ES-I3 (cell line): ENCODE measurements at regions not wholly inside any gene's neighbourhood (a gene's known extent, or its start where the extent isn't known, plus 50 kb on each side); places are given as distances from the start of the nearest gene placed in this dataset.
"Not testable (repeated sequence)": the region's sequence is repeated elsewhere in the genome, so short reads cannot be mapped to it uniquely, and the experiment has no call there.

Experiments used
- H3K36me3 ChIP-seq: 2 replicates; pipeline ENCODE4 v1.6.1; 2013; ENCODE audit warnings: mild to moderate bottlenecking, low read length, control low read depth, moderate library complexity; ENCODE audit not compliant: insufficient read depth
- H3K4me1 ChIP-seq: 2 replicates; pipeline ENCODE4 v1.6.1; 2013; ENCODE audit warnings: mild to moderate bottlenecking, control low read depth, low read length; ENCODE audit not compliant: insufficient read depth
- H3K9ac ChIP-seq: 2 replicates; pipeline ENCODE4 v1.6.1; 2013; ENCODE audit warnings: low read depth, mild to moderate bottlenecking, low read length, moderate library complexity
- H3K9me3 ChIP-seq: 2 replicates; pipeline ENCODE4 v1.6.1; 2013; ENCODE audit warnings: mild to moderate bottlenecking, low read length, moderate library complexity; ENCODE audit not compliant: control insufficient read depth, insufficient read depth

DNA sequence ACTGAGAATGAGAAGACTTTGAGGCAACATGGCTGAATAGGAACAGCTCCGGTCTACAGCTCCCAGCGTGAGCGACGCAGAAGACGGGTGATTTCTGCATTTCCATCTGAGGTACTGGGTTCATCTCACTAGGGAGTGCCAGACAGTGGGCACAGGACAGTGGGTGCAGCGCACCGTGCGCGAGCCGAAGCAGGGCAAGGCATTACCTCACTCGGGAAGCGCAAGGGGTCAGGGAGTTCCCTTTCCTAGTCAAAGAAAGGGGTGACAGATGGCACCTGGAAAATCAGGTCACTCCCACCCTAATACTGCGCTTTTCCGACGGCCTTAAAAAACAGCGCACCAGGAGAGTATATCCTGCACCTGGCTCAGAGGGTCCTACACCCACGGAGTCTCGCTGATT lies 829.9 kb downstream of the GLUD2 start:
- H3K36me3 ChIP-seq, H3K9me3 ChIP-seq, H3K9ac ChIP-seq, H3K4me1 ChIP-seq: not testable (repeated sequence)

GRCh38 chrX:121886557-121886956 lies 839.1 kb downstream of the GLUD2 start:
- H3K36me3 ChIP-seq, result no peaks in the 10 kb centered on the region
- no peaks in the 10 kb centered on the region for H3K4me1 ChIP-seq
- H3K9me3 ChIP-seq, result no peaks in the 10 kb centered on the region
- H3K9ac ChIP-seq, result no peak overlapping the region

DNA sequence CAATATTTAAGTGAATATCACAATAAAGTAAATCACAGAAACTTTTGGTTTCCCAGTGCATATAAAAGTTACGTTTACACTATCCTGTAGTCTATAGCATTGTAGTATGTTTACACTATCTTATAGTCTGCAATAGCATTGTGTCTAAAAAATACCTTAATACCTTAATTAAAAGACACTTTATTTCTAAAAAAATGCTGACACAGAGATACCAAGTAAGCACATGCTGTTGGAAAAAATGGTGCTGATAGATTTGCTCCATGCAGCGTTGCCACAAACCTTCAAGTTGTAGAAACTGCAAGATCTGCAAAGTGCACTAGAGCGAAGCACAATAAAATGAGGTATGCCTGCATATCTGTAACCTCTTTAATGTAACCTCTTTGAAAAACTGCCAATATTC lies 847.3 kb downstream of the GLUD2 start:
- Histone ChIP-seq H3K9ac (no peak overlapping the region), H3K4me1 (no peaks in the 10 kb centered on the region), H3K9me3 (no peaks in the 10 kb centered on the region), H3K36me3 (no peaks in the 10 kb centered on the region)

- Histone ChIP-seq H3K4me1 (no peaks in the 10 kb centered on the region), H3K36me3 (no peaks in the 10 kb centered on the region), H3K9me3 (peaks cover 2% of the 10 kb centered on the region; the same call in 1 of the 2 replicates), H3K9ac (no peak overlapping the region)
Observed at GRCh38 chrX:121902463-121902862, 855.1 kb downstream of the GLUD2 start.

- H3K9me3 ChIP-seq, result peaks cover 2% of the 10 kb centered on the region; the same call in 1 of the 2 replicates
- no peaks in the 10 kb centered on the region for H3K4me1 ChIP-seq
- no peak overlapping the region for H3K9ac ChIP-seq
- H3K36me3 ChIP-seq, result no peaks in the 10 kb centered on the region
Observed at GRCh38 chrX:121903961-121904360, 856.6 kb downstream of the GLUD2 start.

- Histone ChIP-seq H3K4me1 (no peaks in the 10 kb centered on the region), H3K9me3 (no peaks in the 10 kb centered on the region), H3K9ac (no peak overlapping the region), H3K36me3 (no peaks in the 10 kb centered on the region)
Observed at GRCh38 chrX:121921258-121921657, 873.8 kb downstream of the GLUD2 start.

DNA sequence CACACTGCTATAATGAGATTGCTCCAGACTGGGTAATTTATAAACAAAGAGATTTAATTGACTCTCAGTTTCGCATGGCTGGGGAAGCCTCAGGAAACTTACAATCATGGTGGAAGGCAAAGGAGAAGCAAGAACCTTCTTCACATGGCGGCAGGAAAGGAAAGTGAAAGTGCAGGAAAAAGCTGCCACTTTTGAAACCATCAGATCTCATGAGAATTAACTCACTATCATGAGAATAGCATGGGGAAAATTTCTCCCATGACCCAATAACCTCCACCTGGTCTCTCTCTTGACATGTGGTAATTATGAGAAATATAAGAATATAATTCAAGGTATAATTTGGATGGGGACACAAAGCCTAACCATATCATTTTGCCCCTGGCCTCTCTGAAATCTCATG lies 884.2 kb downstream of the GLUD2 start:
- H3K4me1 ChIP-seq, result no peaks in the 10 kb centered on the region
- H3K36me3 ChIP-seq, result no peaks in the 10 kb centered on the region
- no peak overlapping the region for H3K9ac ChIP-seq
- H3K9me3 ChIP-seq, result no peaks in the 10 kb centered on the region; the same call in 1 of the 2 replicates

- Histone ChIP-seq H3K9ac (no peak overlapping the region), H3K4me1 (no peaks in the 10 kb centered on the region), H3K36me3 (no peaks in the 10 kb centered on the region), H3K9me3 (no peaks in the 10 kb centered on the region; the same call in 1 of the 2 replicates)
Observed at GRCh38 chrX:121932688-121933087, 885.3 kb downstream of the GLUD2 start.

- Histone ChIP-seq H3K4me1 (no peaks in the 10 kb centered on the region), H3K36me3 (no peaks in the 10 kb centered on the region), H3K9me3 (no peaks in the 10 kb centered on the region; the same call in 1 of the 2 replicates), H3K9ac (no peak overlapping the region)
Observed at GRCh38 chrX:121949041-121949760, 901.8 kb downstream of the GLUD2 start.

DNA sequence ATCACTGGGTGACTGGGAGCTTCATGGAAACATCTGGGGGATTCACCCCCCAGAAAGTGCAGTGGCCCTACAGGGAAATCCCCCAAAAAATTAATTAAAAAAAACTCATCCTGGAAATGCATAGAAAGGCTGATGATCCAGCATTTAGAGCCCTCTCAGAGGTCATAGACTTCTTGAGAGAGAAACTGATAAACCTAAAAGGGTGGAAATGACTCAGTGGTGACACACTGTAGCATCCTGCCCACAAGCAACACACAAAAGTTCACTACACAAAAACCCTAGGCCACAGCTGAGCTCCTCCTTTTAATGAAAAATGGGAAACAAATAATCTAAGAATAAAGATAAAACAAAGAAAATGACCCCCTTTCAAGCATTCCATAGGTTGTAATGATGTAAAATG lies 911.5 kb downstream of the GLUD2 start:
- no peak overlapping the region for H3K9ac ChIP-seq
- H3K9me3 ChIP-seq, result peaks cover 21% of the 10 kb centered on the region
- H3K4me1 ChIP-seq, result no peaks in the 10 kb centered on the region
- no peaks in the 10 kb centered on the region for H3K36me3 ChIP-seq

- H3K9ac ChIP-seq, result no peak overlapping the region
- no peaks in the 10 kb centered on the region for H3K4me1 ChIP-seq
- peaks cover 3% of the 10 kb centered on the region for H3K9me3 ChIP-seq
- no peaks in the 10 kb centered on the region; the same call in 1 of the 2 replicates for H3K36me3 ChIP-seq
Observed at GRCh38 chrX:121975671-121976070, 928.3 kb downstream of the GLUD2 start.

GRCh38 chrX:121987163-121987562 lies 939.8 kb downstream of the GLUD2 start:
- H3K4me1 ChIP-seq, result no peaks in the 10 kb centered on the region
- no peaks in the 10 kb centered on the region for H3K9me3 ChIP-seq
- H3K36me3 ChIP-seq, result no peaks in the 10 kb centered on the region
- H3K9ac ChIP-seq, result no peak overlapping the region

DNA sequence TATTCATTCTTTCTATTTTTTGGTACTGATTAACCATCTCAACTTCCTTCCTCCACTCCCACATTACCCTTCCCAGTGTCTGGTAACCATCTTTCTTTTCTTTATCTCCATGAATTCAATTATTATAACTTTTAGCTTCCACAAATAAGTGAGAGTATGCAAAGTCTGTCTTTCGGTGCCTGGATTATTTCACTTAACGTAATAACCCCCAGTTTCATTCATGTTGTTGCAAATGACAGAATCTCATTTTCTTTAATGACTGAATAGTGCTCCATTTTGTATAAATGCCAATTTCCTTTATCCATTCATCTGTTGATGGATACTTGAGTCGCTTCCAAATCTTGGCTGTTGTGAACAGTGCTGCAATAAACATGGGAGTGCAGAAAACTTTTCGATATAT lies 940.4 kb downstream of the GLUD2 start:
- Histone ChIP-seq H3K36me3 (no peaks in the 10 kb centered on the region), H3K4me1 (no peaks in the 10 kb centered on the region), H3K9ac (no peak overlapping the region), H3K9me3 (no peaks in the 10 kb centered on the region)

- H3K9me3 ChIP-seq, result no peaks in the 10 kb centered on the region
Observed at GRCh38 chrX:122004127-122004526, 956.7 kb downstream of the GLUD2 start.

DNA sequence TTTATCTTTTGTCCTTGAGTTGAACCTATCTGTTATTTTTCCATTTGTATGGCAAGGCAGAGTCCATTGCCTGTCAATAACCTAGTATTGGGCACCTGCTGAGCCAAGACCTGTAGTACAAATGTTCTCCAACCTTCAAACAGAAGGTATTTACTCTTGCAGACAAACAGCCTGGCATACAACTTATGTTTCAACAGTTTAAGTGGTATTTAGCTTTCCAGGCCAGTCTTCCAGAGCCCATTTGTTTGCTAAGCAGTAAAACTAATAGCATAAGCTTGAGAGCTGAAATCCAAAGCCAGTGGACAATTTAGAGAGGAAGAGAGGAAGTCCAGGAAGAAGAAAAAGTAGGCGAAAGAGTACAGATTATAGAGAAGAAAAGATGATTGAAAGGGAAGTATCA lies 979.3 kb downstream of the GLUD2 start:
- H3K9me3 ChIP-seq, result no peaks in the 10 kb centered on the region
- H3K4me1 ChIP-seq, result no peaks in the 10 kb centered on the region
- H3K36me3 ChIP-seq, result no peaks in the 10 kb centered on the region
- H3K9ac ChIP-seq, result no peak overlapping the region

More at GRCh38 chrX:122004127-122004526, 956.7 kb downstream of the GLUD2 start:
- no peaks in the 10 kb centered on the region for H3K36me3 ChIP-seq
- no peaks in the 10 kb centered on the region for H3K4me1 ChIP-seq
- no peak overlapping the region for H3K9ac ChIP-seq
